Vagina (tissue), 2 donors: ENCODE measurements at regions not wholly inside any gene's neighbourhood (a gene's known extent, or its start where the extent isn't known, plus 50 kb on each side); places are given as distances from the start of the nearest gene placed in this dataset.
"Not testable (repeated sequence)": the region's sequence is repeated elsewhere in the genome, so short reads cannot be mapped to it uniquely, and the experiment has no call there.

Experiments
- DNase-seq, 2 donors: peaks; one replicate each; pipeline ENCODE4 v3.0.0-alpha.2; 2017; ENCODE audit errors: extremely low spot score in 2 of 2
- H3K27ac ChIP-seq: fragments of 200-600 bp; sonication (generic); one replicate; pipeline ENCODE4 v1.5.1; 2019
- H3K27me3 ChIP-seq: fragments of 200-600 bp; sonication (generic); one replicate; pipeline ENCODE4 v1.5.1; 2019
- H3K36me3 ChIP-seq, 2 donors: fragments of 200-600 bp; sonication (generic); one replicate each; pipeline ENCODE4 v1.5.1; 2017 to 2019
- H3K4me1 ChIP-seq: fragments of 200-600 bp; sonication (generic); one replicate; pipeline ENCODE4 v1.5.1; 2019
- H3K4me3 ChIP-seq, 2 donors: fragments of 200-600 bp; sonication (generic); 1 replicate in 1 of 2; 2 replicates in 1 of 2; pipeline ENCODE4 v1.5.1; 2016 to 2019
- H3K9me3 ChIP-seq: fragments of 200-600 bp; sonication (generic); one replicate; pipeline ENCODE4 v1.5.1; 2019
- POLR2A ChIP-seq, 2 donors: fragments of 450-650 bp; IDR thresholded peaks; one replicate each; pipeline ENCODE4 v1.6.1; 2017; ENCODE audit warnings: antibody characterized with exemption in 2 of 2, mild to moderate bottlenecking in 2 of 2, moderate library complexity in 2 of 2
- POLR2AphosphoS5 ChIP-seq, 2 donors: sonication (generic); formaldehyde crosslinking; IDR thresholded peaks; one replicate each; pipeline ENCODE4 v1.9.0; 2017; ENCODE audit warnings: antibody characterized with exemption in 2 of 2, mild to moderate bottlenecking in 2 of 2, low read depth in 1 of 2; ENCODE audit not compliant: insufficient read depth in 1 of 2
- intact Hi-C: fragments of 100-400 bp; cut with DNase I; formaldehyde crosslinking; loops from one replicate; pipeline ENCODE4 v1.15.1; 2023
- TF ChIP-seq, protein P1 (sequence below), 3 experiments: fragments of 450-650 bp in 2 of 3; fragments of 200-600 bp in 1 of 3; sonication (generic) in 1 of 3; IDR thresholded peaks; one replicate each; pipeline ENCODE4 v1.5.1; 2017 to 2019; ENCODE audit warnings: antibody characterized with exemption in 3 of 3, mild to moderate bottlenecking in 2 of 3, moderate library complexity in 2 of 3

DNA sequence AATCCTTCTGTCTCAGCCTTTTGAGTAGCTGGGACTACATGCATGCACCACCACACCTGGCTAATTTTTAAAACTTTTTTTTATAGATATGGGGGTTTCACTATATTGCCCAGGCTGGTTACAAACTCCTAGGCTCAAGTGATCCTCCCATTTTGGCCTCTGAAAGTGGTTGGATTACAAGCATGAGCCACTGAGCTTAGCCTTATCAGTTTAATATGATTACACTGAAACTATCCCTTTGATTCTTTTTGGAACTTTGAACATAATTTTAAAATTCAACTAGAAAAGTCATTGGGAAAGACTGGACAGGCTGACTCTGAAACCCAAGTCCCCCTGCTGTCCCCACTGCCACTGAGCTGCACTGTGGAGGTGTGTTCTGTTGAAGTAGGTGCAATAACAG, 114.8 kb downstream of the ARL4C start:
- intact Hi-C loops, result no loop called here
- TF ChIP-seq POLR2A (IDR thresholded peaks at IDR 0.05), result no peak
- TF ChIP-seq, protein P1, sequence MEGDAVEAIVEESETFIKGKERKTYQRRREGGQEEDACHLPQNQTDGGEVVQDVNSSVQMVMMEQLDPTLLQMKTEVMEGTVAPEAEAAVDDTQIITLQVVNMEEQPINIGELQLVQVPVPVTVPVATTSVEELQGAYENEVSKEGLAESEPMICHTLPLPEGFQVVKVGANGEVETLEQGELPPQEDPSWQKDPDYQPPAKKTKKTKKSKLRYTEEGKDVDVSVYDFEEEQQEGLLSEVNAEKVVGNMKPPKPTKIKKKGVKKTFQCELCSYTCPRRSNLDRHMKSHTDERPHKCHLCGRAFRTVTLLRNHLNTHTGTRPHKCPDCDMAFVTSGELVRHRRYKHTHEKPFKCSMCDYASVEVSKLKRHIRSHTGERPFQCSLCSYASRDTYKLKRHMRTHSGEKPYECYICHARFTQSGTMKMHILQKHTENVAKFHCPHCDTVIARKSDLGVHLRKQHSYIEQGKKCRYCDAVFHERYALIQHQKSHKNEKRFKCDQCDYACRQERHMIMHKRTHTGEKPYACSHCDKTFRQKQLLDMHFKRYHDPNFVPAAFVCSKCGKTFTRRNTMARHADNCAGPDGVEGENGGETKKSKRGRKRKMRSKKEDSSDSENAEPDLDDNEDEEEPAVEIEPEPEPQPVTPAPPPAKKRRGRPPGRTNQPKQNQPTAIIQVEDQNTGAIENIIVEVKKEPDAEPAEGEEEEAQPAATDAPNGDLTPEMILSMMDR (IDR thresholded peaks at IDR 0.05), result no peak
- TF ChIP-seq POLR2AphosphoS5 (IDR thresholded peaks at IDR 0.05; ENCODE audit: insufficient read depth in 1 of 2, low read depth in 1 of 2), result no peak
- H3K4me3 ChIP-seq, result no peak overlapping the region
- no peak for DNase-seq
- no peaks in the 10 kb centered on the region for H3K36me3 ChIP-seq
- no peaks in the 10 kb centered on the region for H3K4me1 ChIP-seq
- H3K9me3 ChIP-seq, result no peaks in the 10 kb centered on the region
- no peaks in the 10 kb centered on the region for H3K27me3 ChIP-seq
- H3K27ac ChIP-seq, result no peak overlapping the region

DNA sequence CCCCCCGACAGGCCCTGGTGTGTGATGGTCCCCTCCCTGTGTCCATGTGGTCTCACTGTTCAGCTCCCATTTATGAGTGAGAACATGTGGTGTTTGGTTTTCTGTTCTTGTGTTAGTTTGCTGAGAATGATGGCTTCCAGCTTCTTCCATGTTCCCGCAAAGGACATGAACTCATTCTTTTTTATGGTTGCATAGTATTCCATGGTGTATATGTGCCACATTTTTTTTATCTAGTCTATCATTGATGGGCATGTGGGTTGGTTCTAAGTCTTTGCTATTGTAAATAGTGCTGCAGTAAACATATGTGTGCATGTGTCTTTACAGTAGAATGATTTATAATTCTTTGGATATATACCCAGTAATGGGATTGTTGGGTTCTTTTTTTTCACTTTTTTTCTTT, 117.9 kb downstream of the ARL4C start:
- H3K4me1 ChIP-seq, H3K9me3 ChIP-seq, intact Hi-C loops, H3K27ac ChIP-seq, DNase-seq, H3K36me3 ChIP-seq, H3K27me3 ChIP-seq, H3K4me3 ChIP-seq: not testable (repeated sequence)

DNA sequence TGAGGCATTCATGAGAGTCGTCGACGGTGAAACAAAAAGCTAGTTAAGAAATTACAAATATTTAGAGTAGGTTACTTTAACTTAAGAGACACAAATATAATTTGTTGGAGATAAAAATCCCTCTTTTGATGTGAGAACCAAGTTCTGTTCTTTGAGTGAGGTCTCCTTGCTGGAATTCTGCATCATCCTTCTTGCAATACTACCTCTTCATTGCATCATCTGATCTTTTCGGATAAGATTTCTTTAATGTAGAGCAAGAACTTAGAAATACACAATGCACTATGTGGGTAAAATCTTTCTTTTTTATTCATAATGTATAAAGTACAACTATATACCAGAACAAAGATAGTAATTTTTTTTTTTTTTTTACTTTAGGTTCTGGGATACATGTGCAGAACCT, 118.4 kb downstream of the ARL4C start:
- Histone ChIP-seq H3K4me3 (no peak overlapping the region), H3K27ac (peak overlapping the region; percentile 30), H3K27me3 (no peaks in the 10 kb centered on the region), H3K9me3 (no peaks in the 10 kb centered on the region), H3K4me1 (no peaks in the 10 kb centered on the region), H3K36me3 (no peaks in the 10 kb centered on the region)
- TF ChIP-seq, protein P1 (IDR thresholded peaks at IDR 0.05), result no peak
- TF ChIP-seq POLR2AphosphoS5 (IDR thresholded peaks at IDR 0.05; ENCODE audit: insufficient read depth in 1 of 2, low read depth in 1 of 2), result no peak
- no peak for TF ChIP-seq POLR2A (IDR thresholded peaks at IDR 0.05)
- intact Hi-C loops, result no loop called here
- DNase-seq, result no peak

DNA sequence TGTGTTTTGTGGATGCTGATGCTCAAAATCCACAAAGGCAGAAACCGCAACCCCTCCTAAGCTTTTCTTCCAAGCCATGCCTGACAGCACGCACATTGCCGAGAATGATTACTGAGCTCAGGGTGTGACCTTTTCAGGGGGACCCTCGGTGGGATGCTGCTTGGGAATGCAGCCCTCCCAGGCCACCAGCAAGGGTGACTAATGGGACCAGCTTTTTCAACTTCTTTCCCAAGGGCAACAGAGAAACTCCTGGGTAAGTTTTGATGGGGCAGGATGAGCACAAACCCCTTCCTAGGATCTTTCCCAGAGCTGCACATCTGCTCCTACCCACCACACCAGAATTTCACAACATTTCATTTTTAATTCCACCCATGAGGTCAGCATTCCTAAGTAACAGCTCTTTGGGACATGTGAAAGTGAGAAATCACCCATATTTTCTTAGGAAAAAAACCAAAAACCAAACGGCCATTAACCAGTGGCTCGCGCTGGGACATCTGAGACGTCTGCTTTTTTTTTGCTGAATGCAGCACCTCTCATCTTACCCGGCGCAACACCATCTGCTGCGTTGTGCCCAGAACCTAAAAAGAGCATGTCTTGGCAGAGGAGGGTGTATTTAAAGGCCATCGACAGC, 119.0 kb downstream of the ARL4C start:
- H3K27me3 ChIP-seq, result no peaks in the 10 kb centered on the region
- H3K27ac ChIP-seq, result peak overlapping the region; percentile 30
- TF ChIP-seq, protein P1 (IDR thresholded peaks at IDR 0.05), result no peak
- TF ChIP-seq POLR2A (IDR thresholded peaks at IDR 0.05) (no peak), POLR2AphosphoS5 (IDR thresholded peaks at IDR 0.05; ENCODE audit: insufficient read depth in 1 of 2, low read depth in 1 of 2) (no peak)
- no peak overlapping the region for H3K4me3 ChIP-seq
- no peaks in the 10 kb centered on the region for H3K4me1 ChIP-seq
- no peaks in the 10 kb centered on the region for H3K9me3 ChIP-seq
- intact Hi-C loops, result no loop called here
- no peaks in the 10 kb centered on the region for H3K36me3 ChIP-seq
- no peak for DNase-seq

DNA sequence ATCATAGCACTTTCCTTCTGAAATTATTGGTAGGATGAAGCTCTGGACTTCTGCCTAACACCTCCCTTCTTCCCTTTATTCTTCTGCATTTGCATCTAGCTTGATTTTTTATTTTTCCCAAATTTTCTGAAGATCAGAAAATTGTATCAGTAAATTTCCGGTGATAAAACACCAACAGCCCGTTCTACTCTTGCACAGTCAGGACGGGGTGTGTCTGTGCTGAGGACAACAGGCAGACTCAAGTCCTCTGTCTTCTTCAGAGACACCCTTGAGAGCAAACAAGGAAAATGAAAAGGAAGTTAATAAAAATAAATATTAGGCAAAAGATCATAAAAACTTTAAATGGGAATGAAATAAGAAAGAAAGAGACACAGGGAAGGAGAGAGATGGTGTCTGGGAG, 120.7 kb downstream of the ARL4C start:
- no peaks in the 10 kb centered on the region for H3K36me3 ChIP-seq
- no peak for DNase-seq
- no peaks in the 10 kb centered on the region for H3K27me3 ChIP-seq
- H3K27ac ChIP-seq, result no peak overlapping the region
- intact Hi-C loops, result no loop called here
- no peak overlapping the region for H3K4me3 ChIP-seq
- TF ChIP-seq, protein P1 (IDR thresholded peaks at IDR 0.05), result no peak
- TF ChIP-seq POLR2A (IDR thresholded peaks at IDR 0.05), result no peak
- TF ChIP-seq POLR2AphosphoS5 (IDR thresholded peaks at IDR 0.05; ENCODE audit: insufficient read depth in 1 of 2, low read depth in 1 of 2), result no peak
- no peaks in the 10 kb centered on the region for H3K4me1 ChIP-seq
- H3K9me3 ChIP-seq, result no peaks in the 10 kb centered on the region
